ENCODE measurements at regions not wholly inside any gene's neighbourhood (a gene's known extent, or its start where the extent isn't known, plus 50 kb on each side); places are given as distances from the start of the nearest gene placed in this dataset.

- Histone ChIP-seq H3K4me1 (replicated peaks in 1 of 2) (peaks cover 18 to 31% of the 10 kb centered on the region in 2 donors), H3K4me3 (no peak overlapping the region), H3K27ac (no peak overlapping the region)
- 0 to 10% methylated on average over 2 to 4 of the region's 20 CpGs; no CpG with 5 or more reads in 8 of the 10 experiments for WGBS, 10 experiments
- in situ Hi-C loops (cut with MboI; ENCODE audit: low pct_unique_long_range_greater_than_20kb in 2 of 9, low sequenced_read_pairs in 9 of 9, unreplicated experiment in 9 of 9), result no loop called here
- peak in 7 of 8 experiments; percentile 11 to 81 (median 38) for ATAC-seq (replicated peaks in 6 of 8)
These were observed 284.9 kb downstream of the TLE3 start for GRCh38 chr15:69812861-69813261.

- 39 to 93% (median 89%) methylated on average over 1 to 4 of the region's 7 CpGs; no CpG with 5 or more reads in 5 of the 10 experiments for WGBS, 10 experiments
- in situ Hi-C loops (cut with MboI; ENCODE audit: low pct_unique_long_range_greater_than_20kb in 2 of 9, low sequenced_read_pairs in 9 of 9, unreplicated experiment in 9 of 9), result no loop called here
- peak in 1 of 8 experiments; percentile 69 for ATAC-seq (replicated peaks in 6 of 8)
These were observed 283.8 kb downstream of the TLE3 start for GRCh38 chr15:69813881-69814280.

GRCh38 chr15:69814932-69815331 lies 282.8 kb downstream of the TLE3 start:
- Histone ChIP-seq H3K4me3 (no peak overlapping the region), H3K27ac (no peak overlapping the region), H3K4me1 (replicated peaks in 1 of 2) (peaks cover 15 to 28% of the 10 kb centered on the region in 2 donors)
- ATAC-seq (replicated peaks in 6 of 8), result peak in 2 of 8 experiments; percentile 54 to 56
- in situ Hi-C loops (cut with MboI; ENCODE audit: low pct_unique_long_range_greater_than_20kb in 2 of 9, low sequenced_read_pairs in 9 of 9, unreplicated experiment in 9 of 9), result no loop called here
- WGBS, 10 experiments, result 72 to 100% (median 91%) methylated on average over 1 to 6 of the region's 9 CpGs; no CpG with 5 or more reads in 2 of the 10 experiments

More at GRCh38 chr15:69813881-69814280, 283.8 kb downstream of the TLE3 start:
- Histone ChIP-seq H3K4me3 (no peak overlapping the region), H3K27ac (no peak overlapping the region), H3K4me1 (replicated peaks in 1 of 2) (peaks cover 18 to 31% of the 10 kb centered on the region in 2 donors)

- in situ Hi-C loops (cut with MboI; ENCODE audit: low pct_unique_long_range_greater_than_20kb in 2 of 9, low sequenced_read_pairs in 9 of 9, unreplicated experiment in 9 of 9), result no loop called here
- no peak for ATAC-seq (replicated peaks in 6 of 8)
- WGBS, 10 experiments, result 80 to 100% (median 100%) methylated on average over 1 of the region's 2 CpGs; no CpG with 5 or more reads in 4 of the 10 experiments
These were observed 281.9 kb downstream of the TLE3 start for GRCh38 chr15:69815793-69816192.

GRCh38 chr15:69816522-69816921 lies 281.2 kb downstream of the TLE3 start:
- no peak for ATAC-seq (replicated peaks in 6 of 8)
- H3K4me1 ChIP-seq (replicated peaks in 1 of 2), result peaks cover 8 to 16% of the 10 kb centered on the region in 2 donors
- in situ Hi-C loops (cut with MboI; ENCODE audit: low pct_unique_long_range_greater_than_20kb in 2 of 9, low sequenced_read_pairs in 9 of 9, unreplicated experiment in 9 of 9), result no loop called here
- H3K27ac ChIP-seq, result no peak overlapping the region
- 40 to 80% (median 57%) methylated on average over 1 of the region's 2 CpGs; no CpG with 5 or more reads in 7 of the 10 experiments for WGBS, 10 experiments
- H3K4me3 ChIP-seq, result no peak overlapping the region

More at GRCh38 chr15:69815793-69816192, 281.9 kb downstream of the TLE3 start:
- Histone ChIP-seq H3K4me3 (no peak overlapping the region), H3K4me1 (replicated peaks in 1 of 2) (peaks cover 8 to 23% of the 10 kb centered on the region in 2 donors), H3K27ac (no peak overlapping the region)

- no peak overlapping the region for H3K27ac ChIP-seq
- no peak for ATAC-seq (replicated peaks in 6 of 8)
- H3K4me1 ChIP-seq (replicated peaks in 1 of 2), result peaks cover 6 to 9% of the 10 kb centered on the region in 2 donors
- WGBS, 10 experiments, result 13 to 100% (median 91%) methylated on average over 1 to 8 of the region's 8 CpGs; no CpG with 5 or more reads in 3 of the 10 experiments
- in situ Hi-C loops (cut with MboI; ENCODE audit: low pct_unique_long_range_greater_than_20kb in 2 of 9, low sequenced_read_pairs in 9 of 9, unreplicated experiment in 9 of 9), result no loop called here
- no peak overlapping the region for H3K4me3 ChIP-seq
These were observed 279.2 kb downstream of the TLE3 start for GRCh38 chr15:69818529-69818928.

- H3K4me3 ChIP-seq, result no peak overlapping the region
- 60 to 100% (median 90%) methylated on average over 1 to 3 of the region's 3 CpGs; no CpG with 5 or more reads in 5 of the 10 experiments for WGBS, 10 experiments
- H3K27ac ChIP-seq, result no peak overlapping the region
- ATAC-seq (replicated peaks in 6 of 8), result no peak
- peaks cover 9 to 15% of the 10 kb centered on the region in 2 donors for H3K4me1 ChIP-seq (replicated peaks in 1 of 2)
- in situ Hi-C loops (cut with MboI; ENCODE audit: low pct_unique_long_range_greater_than_20kb in 2 of 9, low sequenced_read_pairs in 9 of 9, unreplicated experiment in 9 of 9), result no loop called here
These were observed 278.3 kb downstream of the TLE3 start for GRCh38 chr15:69819371-69819770.

GRCh38 chr15:69820819-69821218 lies 276.9 kb downstream of the TLE3 start:
- Histone ChIP-seq H3K27ac (no peak overlapping the region), H3K4me1 (replicated peaks in 1 of 2) (peaks cover 11 to 21% of the 10 kb centered on the region in 2 donors), H3K4me3 (no peak overlapping the region)
- in situ Hi-C loops (cut with MboI; ENCODE audit: low pct_unique_long_range_greater_than_20kb in 2 of 9, low sequenced_read_pairs in 9 of 9, unreplicated experiment in 9 of 9), result no loop called here
- peak in 2 of 8 experiments; percentile 21 to 64 for ATAC-seq (replicated peaks in 6 of 8)
- WGBS, 10 experiments, result 30 to 100% (median 67%) methylated on average over 1 to 3 of the region's 7 CpGs; no CpG with 5 or more reads in 4 of the 10 experiments

GRCh38 chr15:69823223-69823907 lies 274.4 kb downstream of the TLE3 start:
- in situ Hi-C loops (cut with MboI; ENCODE audit: low pct_unique_long_range_greater_than_20kb in 2 of 9, low sequenced_read_pairs in 9 of 9, unreplicated experiment in 9 of 9), result no loop called here
- peaks cover 34 to 45% of the 10 kb centered on the region in 2 donors for H3K4me1 ChIP-seq (replicated peaks in 1 of 2)
- no peak overlapping the region for H3K27ac ChIP-seq
- H3K4me3 ChIP-seq, result no peak overlapping the region
- 39 to 100% (median 63%) methylated on average over 1 to 6 of the region's 8 CpGs; no CpG with 5 or more reads in 4 of the 10 experiments for WGBS, 10 experiments
- ATAC-seq (replicated peaks in 6 of 8), result peak in 5 of 8 experiments; percentile 22 to 48 (median 42)

- peak in 2 of 8 experiments; percentile 10 to 18 for ATAC-seq (replicated peaks in 6 of 8)
- WGBS, 10 experiments, result 0 to 79% (median 57%) methylated on average over 1 to 9 of the region's 9 CpGs
- H3K27ac ChIP-seq, result no peak overlapping the region
- H3K4me3 ChIP-seq, result no peak overlapping the region
- in situ Hi-C loops (cut with MboI; ENCODE audit: low pct_unique_long_range_greater_than_20kb in 2 of 9, low sequenced_read_pairs in 9 of 9, unreplicated experiment in 9 of 9), result no loop called here
- peaks cover 39 to 50% of the 10 kb centered on the region in 2 donors for H3K4me1 ChIP-seq (replicated peaks in 1 of 2)
These were observed 273.4 kb downstream of the TLE3 start for GRCh38 chr15:69824075-69824876.

GRCh38 chr15:69824877-69825406 lies 272.8 kb downstream of the TLE3 start:
- H3K4me1 ChIP-seq (replicated peaks in 1 of 2), result peaks cover 39 to 50% of the 10 kb centered on the region in 2 donors
- no peak overlapping the region for H3K27ac ChIP-seq
- WGBS, 10 experiments, result 80 to 100% (median 100%) methylated on average over 1 to 2 of the region's 2 CpGs; no CpG with 5 or more reads in 2 of the 10 experiments
- in situ Hi-C loops (cut with MboI; ENCODE audit: low pct_unique_long_range_greater_than_20kb in 2 of 9, low sequenced_read_pairs in 9 of 9, unreplicated experiment in 9 of 9), result no loop called here
- ATAC-seq (replicated peaks in 6 of 8), result no peak
- H3K4me3 ChIP-seq, result no peak overlapping the region

GRCh38 chr15:69825941-69826818 lies 271.5 kb downstream of the TLE3 start:
- peak in 6 of 8 experiments; percentile 21 to 54 (median 40) for ATAC-seq (replicated peaks in 6 of 8)
- WGBS, 10 experiments, result 6 to 73% (median 30%) methylated on average over 3 to 13 of the region's 17 CpGs; no CpG with 5 or more reads in 1 of the 10 experiments
- H3K4me1 ChIP-seq (replicated peaks in 1 of 2), result peaks cover 42 to 55% of the 10 kb centered on the region in 2 donors
- peak overlapping the region; percentile 13 to 46 for H3K27ac ChIP-seq
- no peak overlapping the region for H3K4me3 ChIP-seq
- in situ Hi-C loops (cut with MboI; ENCODE audit: low pct_unique_long_range_greater_than_20kb in 2 of 9, low sequenced_read_pairs in 9 of 9, unreplicated experiment in 9 of 9), result no loop called here
